ENCODE measurements at regions not wholly inside any gene's neighbourhood (a gene's known extent, or its start where the extent isn't known, plus 50 kb on each side); places are given as distances from the start of the nearest gene placed in this dataset.
"Not testable (repeated sequence)": the region's sequence is repeated elsewhere in the genome, so short reads cannot be mapped to it uniquely, and the experiment has no call there.

DNA sequence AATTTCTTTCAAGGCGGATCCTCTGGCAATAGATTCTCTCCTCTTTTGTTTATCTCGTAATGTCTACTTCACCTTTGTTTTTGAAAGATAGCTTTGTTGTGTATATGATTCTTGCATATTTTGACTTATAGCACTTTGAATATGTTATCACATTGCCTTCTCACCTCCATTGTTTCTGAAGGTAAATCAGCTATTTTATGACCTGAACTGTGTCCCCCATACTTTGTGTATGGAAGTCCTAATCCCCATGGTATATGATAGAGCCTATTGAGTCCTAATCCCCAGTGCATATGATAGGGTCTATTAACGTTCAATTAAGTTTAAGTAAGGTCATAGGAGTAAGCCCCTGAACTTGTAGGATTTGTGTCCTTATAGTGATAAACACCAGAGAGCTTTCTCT is 910.2 kb upstream of the NUDT12 start:
- H3K9me3 Mint-ChIP-seq: peaks cover 7% of the 10 kb centered on the region
- intact Hi-C loops (cut with micrococcal nuclease): no loop called here
- DNase-seq: no peak
- no peak overlapping the region for H3K27ac Mint-ChIP-seq
- H3K27me3 Mint-ChIP-seq: no peaks in the 10 kb centered on the region
- H3K4me3 Mint-ChIP-seq: no peak overlapping the region
- no peaks in the 10 kb centered on the region for H3K4me1 Mint-ChIP-seq
- no peaks in the 10 kb centered on the region for H3K36me3 Mint-ChIP-seq (ENCODE audit: low read depth)

- intact Hi-C loops (cut with micrococcal nuclease): no loop called here
- H3K36me3 Mint-ChIP-seq (ENCODE audit: low read depth): no peaks in the 10 kb centered on the region
- H3K4me3 Mint-ChIP-seq: no peak overlapping the region
Observed at GRCh38 chr5:104456122-104456521, 893.5 kb upstream of the NUDT12 start.

GRCh38 chr5:104452550-104452949 is 890.0 kb upstream of the NUDT12 start:
- Mint-ChIP-seq H3K27ac (no peak overlapping the region), H3K36me3 (ENCODE audit: low read depth) (no peaks in the 10 kb centered on the region), H3K4me3 (no peak overlapping the region), H3K4me1 (no peaks in the 10 kb centered on the region), H3K9me3 (peaks cover 10% of the 10 kb centered on the region), H3K27me3 (no peaks in the 10 kb centered on the region)
- intact Hi-C loops (cut with micrococcal nuclease): no loop called here
- DNase-seq: no peak

More at GRCh38 chr5:104456122-104456521, 893.5 kb upstream of the NUDT12 start:
- no peak for DNase-seq
- no peak overlapping the region for H3K27ac Mint-ChIP-seq
- no peaks in the 10 kb centered on the region for H3K27me3 Mint-ChIP-seq
- H3K4me1 Mint-ChIP-seq: no peaks in the 10 kb centered on the region
- peaks cover 9% of the 10 kb centered on the region for H3K9me3 Mint-ChIP-seq

GRCh38 chr5:104451911-104452310 is 889.3 kb upstream of the NUDT12 start:
- intact Hi-C loops (cut with micrococcal nuclease); H3K4me1 Mint-ChIP-seq; H3K4me3 Mint-ChIP-seq; H3K27me3 Mint-ChIP-seq; H3K36me3 Mint-ChIP-seq (ENCODE audit: low read depth); H3K27ac Mint-ChIP-seq; DNase-seq: not testable (repeated sequence)
- H3K9me3 Mint-ChIP-seq: peaks cover 10% of the 10 kb centered on the region

- H3K27ac Mint-ChIP-seq: no peak overlapping the region
- no peaks in the 10 kb centered on the region for H3K36me3 Mint-ChIP-seq (ENCODE audit: low read depth)
- no peaks in the 10 kb centered on the region for H3K4me1 Mint-ChIP-seq
- H3K27me3 Mint-ChIP-seq: no peaks in the 10 kb centered on the region
- intact Hi-C loops (cut with micrococcal nuclease): no loop called here
- DNase-seq: no peak
- peaks cover 9% of the 10 kb centered on the region for H3K9me3 Mint-ChIP-seq
- H3K4me3 Mint-ChIP-seq: no peak overlapping the region
Observed at GRCh38 chr5:104444656-104445055, 882.1 kb upstream of the NUDT12 start.

- no peaks in the 10 kb centered on the region for H3K27me3 Mint-ChIP-seq
- intact Hi-C loops (cut with micrococcal nuclease): no loop called here
- no peak overlapping the region for H3K27ac Mint-ChIP-seq
- no peak for DNase-seq
- H3K4me3 Mint-ChIP-seq: no peak overlapping the region
- peaks cover 4% of the 10 kb centered on the region for H3K9me3 Mint-ChIP-seq
- H3K36me3 Mint-ChIP-seq (ENCODE audit: low read depth): no peaks in the 10 kb centered on the region
- no peaks in the 10 kb centered on the region for H3K4me1 Mint-ChIP-seq
Observed at GRCh38 chr5:104443706-104444105, 881.1 kb upstream of the NUDT12 start.

- H3K4me1 Mint-ChIP-seq: no peaks in the 10 kb centered on the region
- intact Hi-C loops (cut with micrococcal nuclease): no loop called here
- no peaks in the 10 kb centered on the region for H3K27me3 Mint-ChIP-seq
- no peaks in the 10 kb centered on the region for H3K9me3 Mint-ChIP-seq
- no peak overlapping the region for H3K4me3 Mint-ChIP-seq
- H3K27ac Mint-ChIP-seq: no peak overlapping the region
- DNase-seq: no peak
- no peaks in the 10 kb centered on the region for H3K36me3 Mint-ChIP-seq (ENCODE audit: low read depth)
Observed at GRCh38 chr5:104431981-104432380, 869.4 kb upstream of the NUDT12 start.

DNA sequence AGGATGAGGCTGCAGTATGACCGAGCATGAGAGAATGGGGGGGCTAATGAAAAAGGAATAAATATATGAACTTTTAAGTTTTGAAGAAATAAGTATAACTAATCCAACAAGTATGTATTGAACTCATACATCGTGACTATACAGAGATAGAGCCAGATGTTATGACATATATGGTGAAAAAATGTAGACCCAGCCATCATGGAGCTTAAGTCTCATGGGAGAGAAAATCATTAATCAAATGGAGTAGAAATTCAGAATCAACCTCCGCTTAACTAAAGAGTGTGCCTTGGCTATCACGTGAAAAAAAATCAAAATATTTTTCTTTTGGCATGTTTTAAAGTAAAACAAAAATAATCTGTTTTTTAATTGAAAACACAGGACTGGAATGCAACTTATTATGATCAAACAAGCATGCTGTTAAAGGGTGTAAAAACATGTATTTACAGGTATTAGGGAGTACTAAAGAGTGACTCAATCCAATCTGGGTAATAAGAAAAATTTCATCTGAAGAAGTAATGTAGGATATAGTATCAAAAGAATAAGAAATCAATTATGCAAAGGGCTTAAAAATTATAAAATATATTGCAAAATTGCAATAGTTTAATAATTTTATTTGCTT is 868.5 kb upstream of the NUDT12 start:
- no peak for DNase-seq
- H3K9me3 Mint-ChIP-seq: no peaks in the 10 kb centered on the region
- H3K27me3 Mint-ChIP-seq: no peaks in the 10 kb centered on the region
- no peaks in the 10 kb centered on the region for H3K4me1 Mint-ChIP-seq
- no peaks in the 10 kb centered on the region for H3K36me3 Mint-ChIP-seq (ENCODE audit: low read depth)
- H3K27ac Mint-ChIP-seq: no peak overlapping the region
- no peak overlapping the region for H3K4me3 Mint-ChIP-seq
- intact Hi-C loops (cut with micrococcal nuclease): no loop called here

DNA sequence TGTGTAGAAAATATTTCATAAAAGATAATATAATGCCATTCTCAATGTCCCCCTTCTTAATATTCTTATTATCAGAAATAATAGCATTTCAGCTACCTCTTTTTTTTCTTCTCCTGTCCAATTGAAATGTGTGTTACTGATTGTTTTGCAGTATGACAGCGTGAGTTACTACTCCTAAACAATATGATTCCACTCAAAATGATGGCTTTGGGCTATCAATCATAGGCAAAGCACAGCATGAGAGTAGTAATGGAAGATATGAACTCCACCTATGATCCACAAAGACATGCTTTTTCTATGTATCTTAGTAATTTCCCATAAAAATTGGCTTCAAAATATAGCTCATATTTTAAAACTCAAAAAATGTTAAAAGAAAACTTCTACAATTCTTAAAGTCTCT is 867.3 kb upstream of the NUDT12 start:
- Mint-ChIP-seq H3K27me3 (no peaks in the 10 kb centered on the region), H3K9me3 (no peaks in the 10 kb centered on the region), H3K36me3 (ENCODE audit: low read depth) (no peaks in the 10 kb centered on the region), H3K27ac (no peak overlapping the region), H3K4me3 (no peak overlapping the region), H3K4me1 (no peaks in the 10 kb centered on the region)
- intact Hi-C loops (cut with micrococcal nuclease): no loop called here
- no peak for DNase-seq

DNA sequence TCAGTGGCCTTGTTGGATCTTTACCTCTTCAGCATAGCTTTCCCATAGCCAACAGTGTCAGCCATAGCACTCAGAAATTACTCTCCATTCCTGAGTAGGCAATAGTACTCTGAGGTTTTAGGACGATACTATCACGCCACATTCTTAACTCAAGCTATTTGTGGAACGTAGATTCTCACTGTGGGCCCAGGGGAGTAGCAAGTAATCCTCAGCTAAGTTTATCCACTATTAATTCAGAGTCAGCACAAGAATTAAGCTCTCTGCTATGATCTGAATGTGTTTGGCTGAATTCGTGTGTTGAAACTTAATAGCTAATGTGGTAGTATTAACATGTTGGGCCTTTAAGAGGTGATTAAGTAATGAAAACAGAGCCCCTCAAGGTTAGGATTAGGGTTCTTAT is 858.8 kb upstream of the NUDT12 start:
- intact Hi-C loops (cut with micrococcal nuclease): no loop called here
- Mint-ChIP-seq H3K27me3 (no peaks in the 10 kb centered on the region), H3K27ac (no peak overlapping the region), H3K4me1 (no peaks in the 10 kb centered on the region), H3K36me3 (ENCODE audit: low read depth) (no peaks in the 10 kb centered on the region), H3K9me3 (no peaks in the 10 kb centered on the region), H3K4me3 (no peak overlapping the region)
- no peak for DNase-seq

DNA sequence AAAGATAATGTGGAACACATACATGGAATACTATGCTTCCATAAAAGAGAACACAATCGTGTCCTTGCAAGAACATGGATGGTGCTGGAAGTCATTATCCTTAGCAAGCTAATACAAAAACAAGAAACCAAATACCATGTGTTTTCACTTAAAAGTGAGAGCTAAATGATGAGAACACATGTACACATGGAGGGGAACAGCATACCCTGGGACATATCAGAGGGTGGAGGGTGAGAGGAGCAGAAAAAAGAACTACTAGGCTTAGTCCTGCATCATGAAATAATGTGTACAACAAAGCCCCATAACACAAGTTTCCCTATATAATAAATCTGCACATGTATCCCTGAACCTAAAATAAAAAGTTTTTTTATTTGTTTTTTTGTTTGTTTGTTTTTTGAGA is 855.5 kb upstream of the NUDT12 start:
- H3K9me3 Mint-ChIP-seq: peaks cover 3% of the 10 kb centered on the region

DNA sequence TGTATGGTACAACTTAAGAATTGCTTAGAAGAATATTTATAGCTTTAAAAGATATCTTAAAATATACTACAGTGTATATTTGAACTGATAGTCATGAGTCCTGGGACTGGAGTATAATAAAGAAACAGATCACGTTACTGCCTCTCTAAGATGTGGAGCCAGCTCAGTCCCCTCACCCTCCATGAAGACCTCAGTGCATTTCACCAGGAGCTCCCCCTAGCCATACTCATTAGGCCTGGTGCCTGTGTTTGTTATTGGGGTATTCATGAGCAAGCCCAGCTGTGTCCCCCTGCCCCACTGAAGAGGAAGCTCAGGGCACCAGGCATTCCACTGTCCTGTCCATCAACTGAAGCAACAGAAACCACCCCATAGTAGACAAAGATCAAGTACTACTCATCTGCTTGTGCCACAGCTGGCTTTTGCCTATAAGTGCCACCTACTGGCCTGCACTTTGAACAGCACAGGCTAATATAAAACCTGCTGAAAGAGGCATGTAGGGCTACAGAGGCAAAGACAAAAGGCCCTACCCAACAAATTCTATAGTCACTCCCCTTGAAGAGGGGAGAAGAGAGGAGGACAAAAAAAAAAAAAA is 850.2 kb upstream of the NUDT12 start:
- DNase-seq: no peak
- peaks cover 3% of the 10 kb centered on the region for H3K9me3 Mint-ChIP-seq
- intact Hi-C loops (cut with micrococcal nuclease): no loop called here
- no peak overlapping the region for H3K4me3 Mint-ChIP-seq
- no peaks in the 10 kb centered on the region for H3K36me3 Mint-ChIP-seq (ENCODE audit: low read depth)
- H3K4me1 Mint-ChIP-seq: no peaks in the 10 kb centered on the region
- no peak overlapping the region for H3K27ac Mint-ChIP-seq
- H3K27me3 Mint-ChIP-seq: no peaks in the 10 kb centered on the region

More for the DNA sequence above, 855.5 kb upstream of the NUDT12 start:
- Mint-ChIP-seq H3K36me3 (ENCODE audit: low read depth) (no peaks in the 10 kb centered on the region), H3K27me3 (no peaks in the 10 kb centered on the region), H3K4me3 (no peak overlapping the region), H3K4me1 (no peaks in the 10 kb centered on the region), H3K27ac (no peak overlapping the region)
- intact Hi-C loops (cut with micrococcal nuclease): no loop called here
- no peak for DNase-seq

DNA sequence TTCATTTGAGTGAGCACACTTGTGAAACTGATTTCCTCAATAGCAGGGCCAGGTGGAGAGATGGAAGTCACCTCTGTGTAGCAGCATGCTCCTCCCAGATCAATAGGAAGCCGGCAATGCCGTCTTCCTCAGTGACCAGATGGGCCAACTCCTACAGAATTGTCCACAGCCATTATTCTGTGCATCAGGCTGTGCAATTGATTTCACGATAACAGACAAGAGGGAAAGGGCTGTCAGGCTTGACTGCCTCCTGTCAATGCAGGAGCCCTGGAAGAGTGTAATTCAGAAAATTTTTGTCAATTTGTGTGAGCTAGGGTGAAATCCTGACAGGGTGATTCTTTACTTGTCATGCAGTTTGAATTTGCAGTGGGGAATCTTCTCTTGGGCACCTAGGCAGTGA is 838.4 kb upstream of the NUDT12 start:
- Mint-ChIP-seq H3K36me3 (ENCODE audit: low read depth) (no peaks in the 10 kb centered on the region), H3K4me1 (no peaks in the 10 kb centered on the region), H3K27ac (no peak overlapping the region), H3K4me3 (no peak overlapping the region), H3K27me3 (no peaks in the 10 kb centered on the region), H3K9me3 (peaks cover 9% of the 10 kb centered on the region)
- no peak for DNase-seq
- intact Hi-C loops (cut with micrococcal nuclease): no loop called here

DNA sequence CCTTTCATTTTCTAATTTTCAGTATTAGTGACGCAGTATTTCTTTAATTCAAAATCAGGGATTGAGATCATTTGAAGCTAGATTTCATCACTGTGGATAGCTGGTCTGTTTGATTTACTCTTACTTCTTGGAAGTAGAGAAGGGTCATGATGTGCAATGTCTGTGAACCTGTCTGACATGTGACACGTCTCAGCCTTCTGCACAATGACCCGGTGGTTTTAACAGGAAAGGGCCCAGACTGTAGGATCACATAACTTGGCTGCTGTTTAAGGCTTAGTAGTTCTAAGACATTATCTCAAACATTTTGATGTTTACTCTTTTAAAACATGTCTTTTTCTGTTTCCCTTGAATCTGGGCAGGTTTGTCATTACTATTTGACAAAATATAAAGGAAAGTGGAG is 823.3 kb upstream of the NUDT12 start:
- H3K9me3 Mint-ChIP-seq: peaks cover 13% of the 10 kb centered on the region
- H3K27ac Mint-ChIP-seq: no peak overlapping the region
- no peaks in the 10 kb centered on the region for H3K4me1 Mint-ChIP-seq
- no peaks in the 10 kb centered on the region for H3K27me3 Mint-ChIP-seq
- intact Hi-C loops (cut with micrococcal nuclease): no loop called here
- no peaks in the 10 kb centered on the region for H3K36me3 Mint-ChIP-seq (ENCODE audit: low read depth)
- DNase-seq: no peak
- H3K4me3 Mint-ChIP-seq: no peak overlapping the region

DNA sequence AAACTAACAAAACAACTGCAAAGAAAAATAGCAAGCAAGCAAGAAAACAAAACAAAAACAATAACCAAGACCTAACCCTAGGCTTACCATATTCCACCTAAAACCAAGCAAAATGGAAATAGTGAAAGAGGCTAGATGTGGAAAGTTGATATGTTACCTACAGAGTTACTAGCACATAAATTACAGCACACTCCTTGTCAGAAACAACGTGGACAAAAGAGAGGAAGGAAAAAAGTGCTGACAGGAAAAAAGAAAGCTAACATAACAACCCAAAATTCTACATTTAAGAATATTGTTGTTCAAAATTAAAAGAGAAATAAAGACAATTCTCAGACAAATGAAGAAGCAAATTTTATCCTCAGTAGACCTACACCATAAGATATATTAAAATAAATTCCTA is 812.8 kb upstream of the NUDT12 start:
- H3K36me3 Mint-ChIP-seq (ENCODE audit: low read depth): no peaks in the 10 kb centered on the region
- no peaks in the 10 kb centered on the region for H3K27me3 Mint-ChIP-seq

More for the DNA sequence above, 812.8 kb upstream of the NUDT12 start:
- intact Hi-C loops (cut with micrococcal nuclease): no loop called here
- Mint-ChIP-seq H3K9me3 (no peaks in the 10 kb centered on the region), H3K4me1 (no peaks in the 10 kb centered on the region), H3K27ac (no peak overlapping the region), H3K4me3 (no peak overlapping the region)
- no peak for DNase-seq

Data from activated CD4-positive, alpha-beta T cell treated with anti-CD3 and anti-CD28 coated beads, Interleukin-2, amount 10 ng/mL, durations not matched to agents 24 days and 14 days (primary cell).